Choroid plexus epithelial cell (primary cell): ENCODE measurements at regions not wholly inside any gene's neighbourhood (a gene's known extent, or its start where the extent isn't known, plus 50 kb on each side); places are given as distances from the start of the nearest gene placed in this dataset.

ENCODE experiments used
- DNase-seq: peaks from one replicate; pipeline ENCODE4 v3.0.0-alpha.2; 2010; ENCODE audit warnings: low read depth
- H3K4me3 ChIP-seq: 2 replicates; pipeline ENCODE4 v1.5.1; 2011; ENCODE audit warnings: low read depth, mild to moderate bottlenecking, control low read depth, low read length, moderate library complexity
- TF ChIP-seq, protein P1 (sequence below): conservative IDR thresholded peaks from 2 replicates; pipeline ENCODE4 v1.5.1; 2011; ENCODE audit warnings: low read depth, mild to moderate bottlenecking, control low read depth, inconsistent platforms, low read length, moderate library complexity

- DNase-seq = peak; percentile 89
- TF ChIP-seq, protein P1, sequence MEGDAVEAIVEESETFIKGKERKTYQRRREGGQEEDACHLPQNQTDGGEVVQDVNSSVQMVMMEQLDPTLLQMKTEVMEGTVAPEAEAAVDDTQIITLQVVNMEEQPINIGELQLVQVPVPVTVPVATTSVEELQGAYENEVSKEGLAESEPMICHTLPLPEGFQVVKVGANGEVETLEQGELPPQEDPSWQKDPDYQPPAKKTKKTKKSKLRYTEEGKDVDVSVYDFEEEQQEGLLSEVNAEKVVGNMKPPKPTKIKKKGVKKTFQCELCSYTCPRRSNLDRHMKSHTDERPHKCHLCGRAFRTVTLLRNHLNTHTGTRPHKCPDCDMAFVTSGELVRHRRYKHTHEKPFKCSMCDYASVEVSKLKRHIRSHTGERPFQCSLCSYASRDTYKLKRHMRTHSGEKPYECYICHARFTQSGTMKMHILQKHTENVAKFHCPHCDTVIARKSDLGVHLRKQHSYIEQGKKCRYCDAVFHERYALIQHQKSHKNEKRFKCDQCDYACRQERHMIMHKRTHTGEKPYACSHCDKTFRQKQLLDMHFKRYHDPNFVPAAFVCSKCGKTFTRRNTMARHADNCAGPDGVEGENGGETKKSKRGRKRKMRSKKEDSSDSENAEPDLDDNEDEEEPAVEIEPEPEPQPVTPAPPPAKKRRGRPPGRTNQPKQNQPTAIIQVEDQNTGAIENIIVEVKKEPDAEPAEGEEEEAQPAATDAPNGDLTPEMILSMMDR = no peak
- H3K4me3 ChIP-seq = no peak overlapping the region
Observed at GRCh38 chr13:85347251-85347650, 452.0 kb downstream of the SLITRK6 start.

DNA sequence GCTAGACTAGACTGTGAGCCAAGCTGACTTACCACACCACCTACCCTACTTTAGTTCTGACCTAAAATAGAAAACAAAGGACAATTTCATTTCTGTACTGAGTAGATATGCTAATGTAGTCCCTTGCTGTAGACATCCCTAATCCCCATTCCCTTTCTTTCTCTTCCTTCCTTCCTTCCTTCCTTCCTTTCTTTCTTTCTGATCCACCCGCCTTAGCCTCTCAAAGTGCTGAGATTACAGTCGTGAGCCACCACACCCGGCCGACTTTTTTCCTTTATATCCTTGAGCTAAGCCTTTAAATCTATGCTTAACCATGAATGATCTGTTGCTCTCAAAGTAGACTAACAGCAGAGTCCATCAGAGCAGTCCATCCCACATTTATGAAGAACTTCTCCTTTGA, 465.0 kb downstream of the SLITRK6 start:
- DNase-seq = no peak
- no peak overlapping the region for H3K4me3 ChIP-seq
- TF ChIP-seq, protein P1 = no peak

GRCh38 chr13:85333506-85334020, 465.7 kb downstream of the SLITRK6 start:
- TF ChIP-seq, protein P1 = no peak
- DNase-seq = no peak
- no peak overlapping the region for H3K4me3 ChIP-seq

DNA sequence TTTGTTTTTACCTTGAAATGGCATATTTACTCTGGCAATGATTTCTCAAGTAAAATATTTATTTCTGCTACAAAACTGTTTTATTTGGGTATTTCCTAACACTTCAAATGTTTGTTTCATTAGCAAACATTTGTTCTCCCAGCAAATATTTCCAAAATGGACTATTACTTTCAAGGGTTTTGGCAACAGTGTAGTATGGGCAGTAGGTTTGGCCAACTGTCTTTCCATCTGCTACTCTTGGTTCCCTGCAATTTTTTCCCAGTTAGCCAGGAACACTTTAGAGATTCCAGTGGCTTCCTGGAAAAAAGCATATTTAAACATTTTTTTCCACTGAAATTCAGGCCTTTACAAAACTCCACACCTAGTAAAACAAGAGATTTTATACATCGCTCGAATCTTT, 466.6 kb downstream of the SLITRK6 start:
- TF ChIP-seq, protein P1 = no peak

DNA sequence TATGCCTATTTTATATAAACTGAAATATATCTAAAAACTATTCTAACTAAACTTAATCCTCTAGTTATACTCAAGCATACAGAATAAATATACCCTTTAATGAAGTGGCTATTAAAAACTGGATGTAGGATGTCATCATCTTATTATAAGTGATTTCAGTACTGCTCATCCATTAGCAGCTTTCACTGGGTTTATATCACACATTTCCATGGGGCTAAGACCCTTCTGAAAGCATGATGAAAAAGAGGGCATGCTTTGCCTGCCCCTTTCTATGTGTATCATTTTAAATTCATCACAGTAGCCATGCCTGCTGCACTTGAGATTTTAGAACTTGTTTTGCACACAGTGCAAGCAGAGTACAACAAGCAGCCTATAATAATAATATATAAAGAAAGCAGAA, 477.5 kb downstream of the SLITRK6 start:
- TF ChIP-seq, protein P1 = no peak
- no peak for DNase-seq

More for the DNA sequence above, 466.6 kb downstream of the SLITRK6 start:
- no peak for DNase-seq
- H3K4me3 ChIP-seq = no peak overlapping the region

GRCh38 chr13:85317781-85318180, 481.4 kb downstream of the SLITRK6 start:
- TF ChIP-seq, protein P1 = no peak
- DNase-seq = no peak

More for the DNA sequence above, 477.5 kb downstream of the SLITRK6 start:
- no peak overlapping the region for H3K4me3 ChIP-seq

GRCh38 chr13:85316506-85317025, 482.7 kb downstream of the SLITRK6 start:
- TF ChIP-seq, protein P1 = no peak
- DNase-seq = peak; percentile 38
- peak overlapping the region; percentile 33 for H3K4me3 ChIP-seq

More at GRCh38 chr13:85317781-85318180, 481.4 kb downstream of the SLITRK6 start:
- H3K4me3 ChIP-seq = no peak overlapping the region
